ENCODE measurements at regions not wholly inside any gene's neighbourhood (a gene's known extent, or its start where the extent isn't known, plus 50 kb on each side); places are given as distances from the start of the nearest gene placed in this dataset.

DNA sequence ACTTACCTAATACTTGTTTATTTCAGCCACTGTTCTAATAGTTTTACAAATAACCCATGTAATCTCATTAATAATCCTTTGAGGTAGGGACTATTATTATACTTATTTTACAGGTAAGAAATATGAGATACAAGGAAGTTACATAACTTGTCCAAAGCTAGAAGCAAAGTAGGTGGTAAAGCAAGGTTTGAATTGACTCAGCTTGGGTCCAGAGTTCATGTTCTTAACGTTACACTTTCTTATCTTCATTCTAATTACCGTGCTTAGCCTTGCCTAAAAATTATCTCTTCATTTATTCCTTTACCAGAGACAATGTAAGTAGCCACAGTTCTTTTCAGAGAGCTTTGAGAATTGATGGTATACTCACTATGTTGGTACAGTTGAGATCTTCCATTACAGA lies 743.6 kb downstream of the KCNJ3 start (continued):
- TF ChIP-seq RCOR1 (IDR thresholded peaks at IDR 0.05; ENCODE audit: borderline replicate concordance in 1 of 2, low read depth in 2 of 2, low read length in 2 of 2), result no peak
- no peak for TF ChIP-seq MYNN (IDR thresholded peaks at IDR 0.05)
- TF ChIP-seq MYNN (CRISPR knock-in tag; IDR thresholded peaks at IDR 0.05), result no peak
- no peak for TF ChIP-seq CBX2 (IDR thresholded peaks at IDR 0.05; ENCODE audit: insufficient read depth, low read length, poor library complexity, severe bottlenecking)
- TF ChIP-seq, protein P1, sequence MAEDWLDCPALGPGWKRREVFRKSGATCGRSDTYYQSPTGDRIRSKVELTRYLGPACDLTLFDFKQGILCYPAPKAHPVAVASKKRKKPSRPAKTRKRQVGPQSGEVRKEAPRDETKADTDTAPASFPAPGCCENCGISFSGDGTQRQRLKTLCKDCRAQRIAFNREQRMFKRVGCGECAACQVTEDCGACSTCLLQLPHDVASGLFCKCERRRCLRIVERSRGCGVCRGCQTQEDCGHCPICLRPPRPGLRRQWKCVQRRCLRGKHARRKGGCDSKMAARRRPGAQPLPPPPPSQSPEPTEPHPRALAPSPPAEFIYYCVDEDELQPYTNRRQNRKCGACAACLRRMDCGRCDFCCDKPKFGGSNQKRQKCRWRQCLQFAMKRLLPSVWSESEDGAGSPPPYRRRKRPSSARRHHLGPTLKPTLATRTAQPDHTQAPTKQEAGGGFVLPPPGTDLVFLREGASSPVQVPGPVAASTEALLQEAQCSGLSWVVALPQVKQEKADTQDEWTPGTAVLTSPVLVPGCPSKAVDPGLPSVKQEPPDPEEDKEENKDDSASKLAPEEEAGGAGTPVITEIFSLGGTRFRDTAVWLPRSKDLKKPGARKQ (CRISPR knock-in tag; IDR thresholded peaks at IDR 0.05), result no peak
- TF ChIP-seq FOXA3 (CRISPR knock-in tag; conservative IDR thresholded peaks at IDR 0.05 in 1 of 2, IDR thresholded peaks at IDR 0.05 in 1 of 2), result no peak
- TF ChIP-seq ADNP (tag; IDR thresholded peaks at IDR 0.05), result no peak
- no peak for TF ChIP-seq PML (IDR thresholded peaks at IDR 0.05; ENCODE audit: low read length)
- TF ChIP-seq, protein P2, sequence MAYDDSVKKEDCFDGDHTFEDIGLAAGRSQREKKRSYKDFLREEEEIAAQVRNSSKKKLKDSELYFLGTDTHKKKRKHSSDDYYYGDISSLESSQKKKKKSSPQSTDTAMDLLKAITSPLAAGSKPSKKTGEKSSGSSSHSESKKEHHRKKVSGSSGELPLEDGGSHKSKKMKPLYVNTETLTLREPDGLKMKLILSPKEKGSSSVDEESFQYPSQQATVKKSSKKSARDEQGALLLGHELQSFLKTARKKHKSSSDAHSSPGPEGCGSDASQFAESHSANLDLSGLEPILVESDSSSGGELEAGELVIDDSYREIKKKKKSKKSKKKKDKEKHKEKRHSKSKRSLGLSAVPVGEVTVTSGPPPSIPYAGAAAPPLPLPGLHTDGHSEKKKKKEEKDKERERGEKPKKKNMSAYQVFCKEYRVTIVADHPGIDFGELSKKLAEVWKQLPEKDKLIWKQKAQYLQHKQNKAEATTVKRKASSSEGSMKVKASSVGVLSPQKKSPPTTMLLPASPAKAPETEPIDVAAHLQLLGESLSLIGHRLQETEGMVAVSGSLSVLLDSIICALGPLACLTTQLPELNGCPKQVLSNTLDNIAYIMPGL (CRISPR knock-in tag; IDR thresholded peaks at IDR 0.05), result no peak
- TF ChIP-seq SRF (CRISPR knock-in tag; IDR thresholded peaks at IDR 0.05), result no peak
- no peak for TF ChIP-seq ZNF830 (CRISPR knock-in tag; IDR thresholded peaks at IDR 0.05)
- TF ChIP-seq, protein P3, sequence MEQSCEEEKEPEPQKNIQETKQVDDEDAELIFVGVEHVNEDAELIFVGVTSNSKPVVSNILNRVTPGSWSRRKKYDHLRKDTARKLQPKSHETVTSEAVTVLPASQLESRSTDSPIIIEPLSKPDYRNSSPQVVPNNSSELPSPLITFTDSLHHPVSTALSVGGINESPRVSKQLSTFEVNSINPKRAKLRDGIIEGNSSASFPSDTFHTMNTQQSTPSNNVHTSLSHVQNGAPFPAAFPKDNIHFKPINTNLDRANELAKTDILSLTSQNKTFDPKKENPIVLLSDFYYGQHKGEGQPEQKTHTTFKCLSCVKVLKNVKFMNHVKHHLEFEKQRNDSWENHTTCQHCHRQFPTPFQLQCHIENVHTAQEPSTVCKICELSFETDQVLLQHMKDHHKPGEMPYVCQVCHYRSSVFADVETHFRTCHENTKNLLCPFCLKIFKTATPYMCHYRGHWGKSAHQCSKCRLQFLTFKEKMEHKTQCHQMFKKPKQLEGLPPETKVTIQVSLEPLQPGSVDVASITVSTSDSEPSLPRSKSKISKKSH (CRISPR knock-in tag; IDR thresholded peaks at IDR 0.05), result no peak
- TF ChIP-seq, protein P4, sequence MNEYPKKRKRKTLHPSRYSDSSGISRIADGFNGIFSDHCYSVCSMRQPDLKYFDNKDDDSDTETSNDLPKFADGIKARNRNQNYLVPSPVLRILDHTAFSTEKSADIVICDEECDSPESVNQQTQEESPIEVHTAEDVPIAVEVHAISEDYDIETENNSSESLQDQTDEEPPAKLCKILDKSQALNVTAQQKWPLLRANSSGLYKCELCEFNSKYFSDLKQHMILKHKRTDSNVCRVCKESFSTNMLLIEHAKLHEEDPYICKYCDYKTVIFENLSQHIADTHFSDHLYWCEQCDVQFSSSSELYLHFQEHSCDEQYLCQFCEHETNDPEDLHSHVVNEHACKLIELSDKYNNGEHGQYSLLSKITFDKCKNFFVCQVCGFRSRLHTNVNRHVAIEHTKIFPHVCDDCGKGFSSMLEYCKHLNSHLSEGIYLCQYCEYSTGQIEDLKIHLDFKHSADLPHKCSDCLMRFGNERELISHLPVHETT (CRISPR knock-in tag; conservative IDR thresholded peaks at IDR 0.05 in 1 of 2, IDR thresholded peaks at IDR 0.05 in 1 of 2), result no peak

Data from K562 (cell line).